Body of pancreas (tissue), 4 donors: ENCODE measurements at regions not wholly inside any gene's neighbourhood (a gene's known extent, or its start where the extent isn't known, plus 50 kb on each side); places are given as distances from the start of the nearest gene placed in this dataset.

Experiments
- ATAC-seq: fragments of 150-250 bp; one replicate; pipeline ENCODE4 v1.9.1; 2016
- DNase-seq, 4 donors: peaks; one replicate each; pipeline ENCODE4 v3.0.0-alpha.2; 2019
- H3K27ac ChIP-seq, 4 donors: fragments of 200-600 bp; sonication (generic); 1 replicate in 3 of 4; 2 replicates in 1 of 4; pipeline versions ENCODE4 v1.5.1 to v1.6.1; 2016 to 2019; ENCODE audit warnings: mild to moderate bottlenecking in 1 of 4, mixed read lengths in 1 of 4, moderate library complexity in 1 of 4
- H3K27me3 ChIP-seq, 2 donors: fragments of 200-600 bp; sonication (generic); one replicate each; pipeline ENCODE4 v1.6.0; 2016; ENCODE audit warnings: mild to moderate bottlenecking in 1 of 2
- H3K36me3 ChIP-seq, 2 donors: fragments of 200-600 bp; sonication (generic); replicated peaks in 1 of 2; 2 replicates each; pipeline ENCODE4 v1.5.1; 2016; ENCODE audit warnings: low read depth in 2 of 2; ENCODE audit not compliant: insufficient read depth in 1 of 2
- H3K4me1 ChIP-seq: fragments of 200-600 bp; sonication (generic); one replicate; pipeline ENCODE4 v1.6.0; 2016
- H3K4me3 ChIP-seq, 2 donors: fragments of 200-600 bp; sonication (generic); 1 replicate in 1 of 2; 2 replicates in 1 of 2; pipeline ENCODE4 v1.5.1; 2016 to 2019
- H3K9me3 ChIP-seq, 3 donors: fragments of 200-600 bp; sonication (generic); 1 replicate in 2 of 3; 2 replicates in 1 of 3; pipeline ENCODE4 v1.5.1; 2016
- CTCF ChIP-seq, 7 experiments: fragments of 450-650 bp in 4 of 7; fragments of 200-600 bp in 3 of 7; sonication (generic) in 3 of 7; IDR thresholded peaks; one replicate each; pipeline ENCODE4 v1.5.1; 2016 to 2019; ENCODE audit warnings: antibody characterized with exemption in 7 of 7
- POLR2A ChIP-seq, 3 donors: fragments of 450-650 bp; IDR thresholded peaks; one replicate each; pipeline ENCODE4 v1.6.1; 2016; ENCODE audit warnings: antibody characterized with exemption in 3 of 3, mild to moderate bottlenecking in 2 of 3
- WGBS, 2 donors: methylation state at CpG; one replicate each; pipeline ENCODE4 v1.1.5; 2017; 5-methylcytosine and 5-hydroxymethylcytosine counted together
- intact Hi-C: fragments of 100-400 bp; cut with DNase I; formaldehyde crosslinking; loops from one replicate; pipeline ENCODE4 v1.15.1; 2023

GRCh38 chr2:235201756-235202155 is 249.9 kb downstream of the SH3BP4 start:
- no peak for DNase-seq
- 72 to 75% methylated on average over 12 of the region's 12 CpGs for WGBS, 2 donors
- H3K4me1 ChIP-seq, result no peaks in the 10 kb centered on the region

GRCh38 chr2:235204948-235205347 is 253.1 kb downstream of the SH3BP4 start:
- no peak overlapping the region for H3K27ac ChIP-seq
- H3K36me3 ChIP-seq, result no peaks in the 10 kb centered on the region
- TF ChIP-seq CTCF (IDR thresholded peaks at IDR 0.05) (no peak), POLR2A (IDR thresholded peaks at IDR 0.05) (no peak)
- H3K9me3 ChIP-seq, result no peaks in the 10 kb centered on the region
- H3K4me3 ChIP-seq, result no peak overlapping the region
- no peaks in the 10 kb centered on the region for H3K27me3 ChIP-seq
- WGBS, 2 donors, result 56 to 76% methylated on average over 5 of the region's 5 CpGs
- intact Hi-C loops, result no loop called here
- no peak for DNase-seq
- no peaks in the 10 kb centered on the region for H3K4me1 ChIP-seq
- no peak for ATAC-seq

More at GRCh38 chr2:235201756-235202155, 249.9 kb downstream of the SH3BP4 start:
- no peak for ATAC-seq
- Histone ChIP-seq H3K27ac (no peak overlapping the region), H3K4me3 (no peak overlapping the region), H3K36me3 (no peaks in the 10 kb centered on the region), H3K27me3 (no peaks in the 10 kb centered on the region), H3K9me3 (no peaks in the 10 kb centered on the region)
- intact Hi-C loops, result no loop called here
- TF ChIP-seq POLR2A (IDR thresholded peaks at IDR 0.05), result no peak
- TF ChIP-seq CTCF (IDR thresholded peaks at IDR 0.05), result no peak

- WGBS, 2 donors, result 48 to 61% methylated on average over 9 to 10 of the region's 10 CpGs
- no peaks in the 10 kb centered on the region for H3K27me3 ChIP-seq
- H3K4me3 ChIP-seq, result no peak overlapping the region
- no peak for TF ChIP-seq CTCF (IDR thresholded peaks at IDR 0.05)
- TF ChIP-seq POLR2A (IDR thresholded peaks at IDR 0.05), result no peak
- H3K36me3 ChIP-seq, result no peaks in the 10 kb centered on the region
- ATAC-seq (no peak), DNase-seq (no peak)
- no peak overlapping the region for H3K27ac ChIP-seq
- no peaks in the 10 kb centered on the region for H3K4me1 ChIP-seq
- H3K9me3 ChIP-seq, result no peaks in the 10 kb centered on the region
- intact Hi-C loops, result no loop called here
Measured at GRCh38 chr2:235206399-235206798, 254.6 kb downstream of the SH3BP4 start.

GRCh38 chr2:235206980-235207579 is 255.3 kb downstream of the SH3BP4 start:
- no peaks in the 10 kb centered on the region for H3K9me3 ChIP-seq
- no peak overlapping the region for H3K27ac ChIP-seq
- no peaks in the 10 kb centered on the region for H3K4me1 ChIP-seq
- no peak for ATAC-seq
- DNase-seq, result no peak
- H3K36me3 ChIP-seq, result no peaks in the 10 kb centered on the region
- no peaks in the 10 kb centered on the region for H3K27me3 ChIP-seq
- intact Hi-C loops, result no loop called here
- TF ChIP-seq POLR2A (IDR thresholded peaks at IDR 0.05), result no peak
- no peak for TF ChIP-seq CTCF (IDR thresholded peaks at IDR 0.05)
- 35 to 43% methylated on average over 5 of the region's 5 CpGs for WGBS, 2 donors
- H3K4me3 ChIP-seq, result no peak overlapping the region

- TF ChIP-seq CTCF (IDR thresholded peaks at IDR 0.05) (no peak), POLR2A (IDR thresholded peaks at IDR 0.05) (no peak)
- H3K36me3 ChIP-seq, result no peaks in the 10 kb centered on the region
- 13 to 35% methylated on average over 2 of the region's 2 CpGs for WGBS, 2 donors
- H3K27ac ChIP-seq, result no peak overlapping the region
- ATAC-seq (no peak), DNase-seq (no peak)
- intact Hi-C loops, result no loop called here
- no peaks in the 10 kb centered on the region for H3K9me3 ChIP-seq
- H3K4me1 ChIP-seq, result no peaks in the 10 kb centered on the region
- no peak overlapping the region for H3K4me3 ChIP-seq
- H3K27me3 ChIP-seq, result no peaks in the 10 kb centered on the region
Measured at GRCh38 chr2:235211056-235211455, 259.2 kb downstream of the SH3BP4 start.
